Stimulated activated CD4-positive, alpha-beta T cell treated with anti-CD3 and anti-CD28 coated beads, TNF-alpha, amount 100 ng/mL, for 24 hours (primary cell): ENCODE measurements at regions not wholly inside any gene's neighbourhood (a gene's known extent, or its start where the extent isn't known, plus 50 kb on each side); places are given as distances from the start of the nearest gene placed in this dataset.
"Not testable (repeated sequence)": the region's sequence is repeated elsewhere in the genome, so short reads cannot be mapped to it uniquely, and the experiment has no call there.

Source experiments
- DNase-seq, 3 experiments: peaks; one replicate each; pipeline ENCODE4 v3.0.0-alpha.2; 2020; ENCODE audit warnings: low read depth in 3 of 3

DNA sequence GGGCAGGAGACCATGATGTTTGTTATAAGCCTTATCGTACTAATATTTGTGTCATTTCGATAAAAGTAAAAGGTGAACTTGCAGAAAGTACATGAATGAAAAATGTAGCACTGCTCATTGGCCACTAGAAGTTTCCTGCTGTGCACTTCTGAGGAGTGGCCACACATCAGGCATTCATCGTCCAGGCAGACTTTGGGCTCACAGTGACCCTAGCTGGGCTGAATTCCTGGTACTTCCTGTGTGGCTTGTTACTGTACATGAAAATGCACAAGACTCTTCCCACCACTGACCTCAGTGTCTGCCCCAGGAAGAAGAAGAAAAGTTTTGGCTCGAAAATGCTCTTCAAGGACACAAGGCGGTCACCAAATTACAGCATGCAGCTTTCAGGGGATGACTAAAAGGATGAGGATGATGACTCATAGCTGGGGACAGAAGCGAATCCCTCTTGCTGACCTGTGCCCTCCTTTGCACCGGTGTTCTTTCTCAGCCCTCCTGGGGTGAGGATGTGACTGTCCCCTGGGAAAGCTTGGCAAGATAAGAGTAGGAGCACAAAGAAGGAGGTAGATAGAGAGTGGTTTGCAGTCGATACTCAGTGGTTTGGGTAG lies 252.4 kb upstream of the KAZN start:
- no peak for DNase-seq

DNA sequence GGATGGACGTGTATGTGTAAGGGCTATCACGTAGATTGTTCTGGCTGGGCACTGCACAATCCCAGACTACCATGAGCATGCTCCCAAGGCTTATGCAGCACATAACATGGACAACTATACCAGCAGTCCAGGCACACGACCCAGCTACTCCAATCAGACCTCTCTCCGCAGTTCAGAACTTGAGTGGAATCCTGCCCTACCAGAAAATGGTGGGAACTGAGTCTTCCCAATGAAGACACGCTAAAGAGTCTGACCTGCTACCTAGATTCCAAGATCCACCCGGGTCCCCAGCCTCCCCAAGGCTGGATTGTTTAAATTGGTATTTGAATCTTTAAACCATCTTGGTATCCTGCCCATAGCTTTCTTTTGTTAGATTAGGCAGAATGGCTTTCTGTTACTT lies 251.3 kb upstream of the KAZN start:
- DNase-seq, result no peak

DNA sequence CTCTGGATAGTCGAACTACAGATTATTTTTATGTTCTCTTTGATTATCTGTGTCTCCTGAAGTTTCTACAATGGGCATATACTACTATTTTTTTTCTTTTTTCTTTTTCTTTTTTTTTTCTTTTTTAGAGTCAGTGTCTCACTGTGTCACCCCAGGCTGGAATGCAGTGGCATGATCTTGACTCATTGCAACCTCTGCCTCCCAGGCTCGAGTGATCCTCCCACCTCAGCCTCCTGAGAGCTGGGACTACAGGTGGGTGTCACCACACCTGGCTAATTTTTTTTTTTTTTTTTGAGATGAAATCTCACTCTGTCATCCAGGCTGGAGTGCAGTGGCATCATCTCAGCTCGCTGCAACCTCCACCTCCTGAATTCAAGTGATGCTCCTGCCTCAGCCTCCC lies 250.7 kb upstream of the KAZN start:
- DNase-seq, result no peak

DNA sequence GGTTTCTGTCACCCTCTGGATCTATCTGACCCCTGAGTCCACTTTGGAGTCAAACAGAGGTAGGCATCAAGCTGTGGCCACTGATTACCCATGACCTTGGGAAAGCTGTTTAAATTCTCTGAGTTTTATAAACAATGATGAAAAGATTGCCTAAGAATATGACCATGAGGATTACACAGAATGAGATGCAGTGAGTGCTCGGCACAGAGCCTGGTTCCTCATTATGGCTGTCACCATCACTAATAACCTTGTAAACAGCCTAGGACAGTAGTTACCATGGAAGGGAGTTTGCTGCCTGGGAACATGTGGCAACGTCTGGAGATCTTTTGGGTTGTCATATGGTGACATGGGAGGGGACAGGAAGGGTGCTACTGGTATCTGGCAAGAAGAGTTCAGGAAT lies 248.3 kb upstream of the KAZN start:
- no peak for DNase-seq

GRCh38 chr1:14352897-14353296 lies 245.6 kb upstream of the KAZN start:
- no peak for DNase-seq

DNA sequence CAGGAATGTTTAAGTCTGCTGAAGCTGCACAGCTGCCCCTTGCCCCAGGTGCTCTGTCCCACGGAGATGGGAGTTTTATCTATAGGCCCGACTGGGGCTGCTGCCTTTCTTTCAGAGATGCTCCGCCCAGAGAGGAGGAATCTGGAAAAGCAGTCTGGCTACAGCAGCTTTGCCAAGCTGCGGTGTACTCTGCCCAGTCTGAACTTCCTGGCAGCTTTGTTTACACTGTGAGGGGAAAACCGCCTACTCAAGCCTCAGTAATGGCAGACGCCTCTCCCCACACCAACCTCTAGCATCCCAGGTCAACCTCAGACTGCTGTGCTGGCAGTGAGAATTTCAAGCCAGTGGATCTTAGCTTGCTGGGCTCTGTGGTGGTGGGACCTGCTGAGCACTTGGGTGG lies 237.5 kb upstream of the KAZN start:
- not testable (repeated sequence) for DNase-seq

- no peak for DNase-seq
These were observed 236.2 kb upstream of the KAZN start for GRCh38 chr1:14362331-14362730.

DNA sequence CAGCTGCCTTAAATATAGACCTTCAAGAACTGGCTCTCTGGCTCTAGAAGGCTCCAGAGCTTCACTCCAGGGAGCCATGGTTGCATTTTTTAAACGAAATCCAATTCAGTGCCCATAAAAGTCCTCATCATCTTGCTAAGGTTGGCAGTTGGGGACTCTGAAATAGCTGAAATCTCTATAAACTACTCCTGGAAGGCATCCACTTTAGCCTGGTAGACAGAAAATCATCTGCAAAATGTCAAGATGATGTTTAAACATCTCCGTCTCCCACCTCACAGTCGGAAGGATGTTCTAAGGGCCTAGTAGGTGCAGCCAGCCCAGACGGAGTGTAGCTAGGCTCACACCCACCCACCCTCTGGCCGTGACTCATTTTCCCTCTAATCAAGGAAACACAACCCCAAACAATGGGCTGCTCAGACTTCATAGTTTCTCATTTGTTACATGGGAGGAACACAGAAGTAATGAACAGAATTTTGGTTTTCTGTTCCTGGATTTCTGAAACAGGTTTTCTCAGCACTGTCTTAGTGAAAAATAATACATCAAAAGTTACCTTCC lies 235.4 kb upstream of the KAZN start:
- no peak for DNase-seq

DNA sequence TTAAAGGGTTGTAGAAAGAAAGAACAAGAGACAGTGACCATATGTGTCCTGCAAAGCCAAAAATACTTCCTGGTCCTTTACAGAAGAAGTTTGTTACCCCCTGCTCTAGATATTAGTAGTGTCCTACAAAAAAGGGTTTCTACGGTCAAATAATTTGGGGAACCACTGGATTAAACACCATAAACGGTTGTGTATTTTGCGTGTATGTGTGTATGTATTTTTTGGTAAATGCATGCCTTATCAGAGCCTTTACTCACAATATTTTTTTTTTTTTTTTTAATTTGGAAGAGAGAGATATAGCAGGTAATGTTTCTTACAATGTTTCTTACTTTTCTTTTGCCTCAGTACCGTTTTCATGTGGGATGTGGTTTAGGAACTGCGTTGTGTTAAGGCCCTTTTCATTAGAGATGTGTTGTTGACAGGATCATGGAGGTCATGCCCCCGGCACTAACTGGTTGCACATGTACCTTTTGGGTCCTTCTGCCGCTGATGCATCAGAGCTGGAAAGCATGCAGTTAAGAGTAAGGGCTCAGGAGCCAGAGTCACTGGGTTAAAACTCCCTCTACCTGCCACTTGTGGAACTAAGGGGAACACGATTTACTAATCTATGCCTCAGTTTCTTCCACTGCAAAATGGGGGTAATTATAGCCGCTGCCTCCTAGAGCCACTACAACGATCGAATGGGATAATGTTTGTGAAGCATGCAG lies 234.6 kb upstream of the KAZN start:
- no peak for DNase-seq

DNA sequence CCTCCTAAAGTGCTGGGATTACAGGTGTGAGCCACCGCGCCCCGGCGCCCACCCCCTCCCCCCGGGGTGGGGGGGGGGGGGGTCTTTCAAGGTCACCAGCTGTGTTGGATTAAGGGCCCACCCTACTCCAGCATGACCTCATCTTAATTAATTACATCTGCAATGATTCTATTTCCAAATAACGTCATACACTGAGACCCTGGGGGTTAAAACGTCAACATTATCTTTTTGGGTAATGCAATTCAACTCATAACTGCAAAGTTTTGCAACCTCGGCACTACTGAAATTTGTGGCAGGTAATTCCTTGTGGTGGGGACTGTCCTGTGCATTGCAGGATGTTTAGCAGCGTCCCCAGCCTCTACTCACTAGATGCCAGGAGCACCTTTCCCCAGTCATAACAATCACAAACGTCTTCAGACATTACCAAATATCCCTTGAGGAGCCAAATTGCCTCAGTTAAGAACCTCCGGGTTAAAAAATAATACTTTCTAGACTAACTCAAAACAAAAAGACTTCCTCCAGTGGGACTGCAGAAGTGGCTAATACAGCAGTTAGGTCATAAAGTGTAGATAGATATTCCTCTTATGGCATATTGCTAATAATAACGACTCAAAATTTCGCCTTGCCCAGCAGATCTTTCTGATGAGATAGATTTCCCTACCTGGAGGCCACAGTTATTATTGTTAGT lies 233.0 kb upstream of the KAZN start:
- no peak for DNase-seq

- DNase-seq, result no peak
These were observed 232.1 kb upstream of the KAZN start for GRCh38 chr1:14366091-14367018.

DNA sequence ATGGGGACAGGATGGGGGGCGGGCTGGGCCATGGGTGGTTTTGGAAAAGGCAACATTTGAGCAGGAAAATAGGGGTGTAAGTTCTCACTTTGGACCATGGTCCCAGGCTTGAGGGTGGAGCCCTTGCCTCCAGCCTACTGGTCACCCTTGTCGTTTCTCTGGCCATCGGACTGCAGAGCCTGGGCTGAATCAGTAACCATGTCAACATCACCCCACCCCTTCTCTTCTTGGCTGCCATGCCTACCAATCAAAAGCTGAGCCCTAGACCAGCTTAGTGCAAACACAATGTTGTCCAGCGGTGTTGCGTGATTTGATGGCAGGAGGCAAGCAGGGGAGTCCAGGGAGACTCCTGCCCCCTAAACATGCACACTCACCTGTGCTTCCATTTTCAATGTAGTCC lies 231.0 kb upstream of the KAZN start:
- no peak for DNase-seq

DNA sequence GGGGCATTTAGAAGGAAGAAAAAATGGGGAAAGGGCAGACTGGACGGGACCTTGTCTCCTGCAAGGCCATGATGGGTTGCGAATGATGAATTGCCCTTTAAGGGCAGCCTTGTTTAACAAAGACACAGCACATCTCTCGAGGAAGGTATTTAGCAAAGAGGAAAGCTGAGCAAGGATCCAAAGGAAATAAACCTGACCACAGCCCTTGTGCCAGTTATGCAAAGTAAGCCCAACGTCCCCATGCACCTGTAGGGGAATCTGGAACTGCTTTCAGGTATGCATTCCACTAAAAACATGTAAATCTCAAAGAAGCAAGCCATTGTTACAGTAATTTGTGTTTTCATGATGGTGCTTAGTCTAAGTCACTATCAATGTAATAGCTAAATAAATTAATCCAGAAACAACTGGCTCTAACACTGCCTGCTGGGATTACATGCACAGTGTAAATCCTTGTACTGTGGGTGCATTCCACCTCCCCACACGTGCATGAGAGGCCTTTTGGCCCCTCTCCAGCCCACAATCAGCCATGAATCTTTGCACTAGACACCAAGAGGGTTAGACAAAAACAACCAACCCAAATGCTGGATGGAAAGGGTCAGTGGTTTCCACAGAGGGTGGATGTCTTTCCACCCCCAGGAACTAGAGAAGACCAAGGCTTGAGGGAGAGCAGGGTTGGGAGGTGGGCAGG lies 228.8 kb upstream of the KAZN start:
- DNase-seq, result no peak

- no peak for DNase-seq
These were observed 226.6 kb upstream of the KAZN start for GRCh38 chr1:14371771-14372497.

- no peak for DNase-seq
These were observed 226.0 kb upstream of the KAZN start for GRCh38 chr1:14372526-14372925.

- no peak for DNase-seq
These were observed 225.3 kb upstream of the KAZN start for GRCh38 chr1:14373081-14373758.

DNA sequence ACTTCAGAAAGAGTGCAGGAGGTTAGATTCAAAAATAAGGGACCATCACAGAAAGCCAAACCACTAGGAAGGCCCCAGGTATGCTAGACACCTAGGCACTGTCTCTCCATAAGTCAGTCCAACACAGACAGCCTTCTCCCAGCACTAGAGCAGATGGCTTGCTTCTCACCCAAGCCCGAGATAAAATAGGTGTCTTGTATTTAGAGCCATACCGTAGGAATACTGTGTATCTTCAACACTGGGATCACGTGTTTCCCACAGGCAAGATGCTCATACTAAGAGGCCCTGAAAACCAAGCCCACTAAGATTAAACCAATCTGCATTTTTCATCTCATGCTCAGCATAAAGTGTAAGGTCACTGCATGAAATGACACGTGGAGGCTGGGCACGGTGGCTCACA lies 223.3 kb upstream of the KAZN start:
- no peak for DNase-seq

GRCh38 chr1:14377386-14377785 lies 221.1 kb upstream of the KAZN start:
- no peak for DNase-seq

DNA sequence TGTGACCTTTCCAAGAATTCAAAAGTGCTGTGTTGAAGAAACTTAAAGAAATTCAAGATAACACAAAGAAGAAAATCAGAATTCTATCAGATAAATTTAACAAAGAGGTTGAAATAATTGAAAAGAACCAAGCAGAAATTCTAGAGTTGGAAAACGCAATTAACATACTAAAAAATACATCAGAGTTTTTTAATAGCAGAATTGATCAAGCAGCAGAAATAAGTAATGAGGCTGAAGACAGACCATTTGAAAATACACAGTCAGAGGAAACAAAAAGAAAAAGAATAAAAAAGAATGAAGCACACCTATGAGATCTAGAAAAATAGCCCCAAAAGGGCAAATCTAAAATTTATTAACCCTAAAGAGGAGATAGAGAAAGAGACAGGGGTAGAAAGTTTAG lies 218.1 kb upstream of the KAZN start:
- DNase-seq, result no peak

GRCh38 chr1:14390816-14391215 lies 207.7 kb upstream of the KAZN start:
- no peak for DNase-seq
